NT2/D1 (cell line): ENCODE measurements at regions not wholly inside any gene's neighbourhood (a gene's known extent, or its start where the extent isn't known, plus 50 kb on each side); places are given as distances from the start of the nearest gene placed in this dataset.

ENCODE experiments used
- SUZ12 ChIP-seq: IDR thresholded peaks from 2 replicates; pipeline ENCODE4 v1.6.1; 2011; ENCODE audit not compliant: insufficient read length, insufficient read depth; ENCODE audit errors: extremely low read depth
- YY1 ChIP-seq: IDR thresholded peaks from 2 replicates; pipeline ENCODE4 v1.6.1; 2011; ENCODE audit not compliant: insufficient read length, insufficient read depth
- ZNF274 ChIP-seq: IDR thresholded peaks from 2 replicates; pipeline ENCODE4 v1.6.1; 2011; ENCODE audit warnings: mild to moderate bottlenecking, low read depth, low read length

GRCh38 chr15:69731081-69731330, 278.4 kb downstream of the RPLP1 start:
- no peak for TF ChIP-seq YY1
- no peak for TF ChIP-seq SUZ12
- TF ChIP-seq ZNF274 = no peak
